ENCODE measurements at regions not wholly inside any gene's neighbourhood (a gene's known extent, or its start where the extent isn't known, plus 50 kb on each side); places are given as distances from the start of the nearest gene placed in this dataset.

DNA sequence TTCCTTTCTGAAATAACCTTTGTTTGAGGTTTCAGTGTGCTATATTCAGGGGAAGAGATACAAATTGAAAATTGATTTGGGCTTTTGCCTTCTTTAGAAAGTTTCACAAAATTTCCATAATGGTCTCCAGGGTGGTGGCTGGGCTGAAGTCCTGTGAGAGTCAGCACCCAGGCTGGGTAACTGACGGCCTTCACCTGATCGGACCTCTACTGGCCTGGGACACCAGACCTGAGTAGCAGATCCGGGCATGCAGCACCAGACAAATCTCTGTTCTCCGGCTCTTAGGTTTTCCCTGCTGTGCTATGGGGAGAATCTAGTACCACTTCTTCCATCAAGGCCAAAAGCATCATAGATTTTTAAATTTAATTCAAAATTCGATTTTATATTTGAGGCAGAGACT lies 133.0 kb upstream of the LMCD1 start:
- TF ChIP-seq, protein P1, sequence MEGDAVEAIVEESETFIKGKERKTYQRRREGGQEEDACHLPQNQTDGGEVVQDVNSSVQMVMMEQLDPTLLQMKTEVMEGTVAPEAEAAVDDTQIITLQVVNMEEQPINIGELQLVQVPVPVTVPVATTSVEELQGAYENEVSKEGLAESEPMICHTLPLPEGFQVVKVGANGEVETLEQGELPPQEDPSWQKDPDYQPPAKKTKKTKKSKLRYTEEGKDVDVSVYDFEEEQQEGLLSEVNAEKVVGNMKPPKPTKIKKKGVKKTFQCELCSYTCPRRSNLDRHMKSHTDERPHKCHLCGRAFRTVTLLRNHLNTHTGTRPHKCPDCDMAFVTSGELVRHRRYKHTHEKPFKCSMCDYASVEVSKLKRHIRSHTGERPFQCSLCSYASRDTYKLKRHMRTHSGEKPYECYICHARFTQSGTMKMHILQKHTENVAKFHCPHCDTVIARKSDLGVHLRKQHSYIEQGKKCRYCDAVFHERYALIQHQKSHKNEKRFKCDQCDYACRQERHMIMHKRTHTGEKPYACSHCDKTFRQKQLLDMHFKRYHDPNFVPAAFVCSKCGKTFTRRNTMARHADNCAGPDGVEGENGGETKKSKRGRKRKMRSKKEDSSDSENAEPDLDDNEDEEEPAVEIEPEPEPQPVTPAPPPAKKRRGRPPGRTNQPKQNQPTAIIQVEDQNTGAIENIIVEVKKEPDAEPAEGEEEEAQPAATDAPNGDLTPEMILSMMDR (IDR thresholded peaks at IDR 0.05; ENCODE audit: insufficient read depth, low read length): no peak
- no peak for TF ChIP-seq POLR2AphosphoS5 (IDR thresholded peaks at IDR 0.05; ENCODE audit: low read depth)
- TF ChIP-seq, protein P2, sequence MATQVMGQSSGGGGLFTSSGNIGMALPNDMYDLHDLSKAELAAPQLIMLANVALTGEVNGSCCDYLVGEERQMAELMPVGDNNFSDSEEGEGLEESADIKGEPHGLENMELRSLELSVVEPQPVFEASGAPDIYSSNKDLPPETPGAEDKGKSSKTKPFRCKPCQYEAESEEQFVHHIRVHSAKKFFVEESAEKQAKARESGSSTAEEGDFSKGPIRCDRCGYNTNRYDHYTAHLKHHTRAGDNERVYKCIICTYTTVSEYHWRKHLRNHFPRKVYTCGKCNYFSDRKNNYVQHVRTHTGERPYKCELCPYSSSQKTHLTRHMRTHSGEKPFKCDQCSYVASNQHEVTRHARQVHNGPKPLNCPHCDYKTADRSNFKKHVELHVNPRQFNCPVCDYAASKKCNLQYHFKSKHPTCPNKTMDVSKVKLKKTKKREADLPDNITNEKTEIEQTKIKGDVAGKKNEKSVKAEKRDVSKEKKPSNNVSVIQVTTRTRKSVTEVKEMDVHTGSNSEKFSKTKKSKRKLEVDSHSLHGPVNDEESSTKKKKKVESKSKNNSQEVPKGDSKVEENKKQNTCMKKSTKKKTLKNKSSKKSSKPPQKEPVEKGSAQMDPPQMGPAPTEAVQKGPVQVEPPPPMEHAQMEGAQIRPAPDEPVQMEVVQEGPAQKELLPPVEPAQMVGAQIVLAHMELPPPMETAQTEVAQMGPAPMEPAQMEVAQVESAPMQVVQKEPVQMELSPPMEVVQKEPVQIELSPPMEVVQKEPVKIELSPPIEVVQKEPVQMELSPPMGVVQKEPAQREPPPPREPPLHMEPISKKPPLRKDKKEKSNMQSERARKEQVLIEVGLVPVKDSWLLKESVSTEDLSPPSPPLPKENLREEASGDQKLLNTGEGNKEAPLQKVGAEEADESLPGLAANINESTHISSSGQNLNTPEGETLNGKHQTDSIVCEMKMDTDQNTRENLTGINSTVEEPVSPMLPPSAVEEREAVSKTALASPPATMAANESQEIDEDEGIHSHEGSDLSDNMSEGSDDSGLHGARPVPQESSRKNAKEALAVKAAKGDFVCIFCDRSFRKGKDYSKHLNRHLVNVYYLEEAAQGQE (IDR thresholded peaks at IDR 0.05; ENCODE audit: insufficient replicate concordance, low read depth): no peak
- no peak for TF ChIP-seq SPI1 (IDR thresholded peaks at IDR 0.05; ENCODE audit: borderline replicate concordance, low read depth)

All from HL-60 (cell line).